ENCODE measurements at regions not wholly inside any gene's neighbourhood (a gene's known extent, or its start where the extent isn't known, plus 50 kb on each side); places are given as distances from the start of the nearest gene placed in this dataset.

- H3F3A ChIP-seq (ENCODE audit: insufficient read depth, low read length): no peaks in the 10 kb centered on the region
- peaks cover 10% of the 10 kb centered on the region for H3K4me1 ChIP-seq (ENCODE audit: insufficient read depth, low read length, severe bottlenecking)
- no peaks in the 10 kb centered on the region for H3K9me2 ChIP-seq (ENCODE audit: low read depth, low read length)
- no peaks in the 10 kb centered on the region for H3K79me2 ChIP-seq (ENCODE audit: insufficient read depth, low read length)
- no peaks in the 10 kb centered on the region for H3K27me3 ChIP-seq (ENCODE audit: insufficient read depth, low read length)
- H3K9ac ChIP-seq (ENCODE audit: low read length): no peak overlapping the region
- no peak overlapping the region for H3K27ac ChIP-seq (ENCODE audit: low read depth, low read length, poor library complexity, severe bottlenecking)
- H3K4me3 ChIP-seq (ENCODE audit: low read depth, low read length, poor library complexity, severe bottlenecking): no peak overlapping the region
- H3K36me3 ChIP-seq (ENCODE audit: insufficient read depth, low read length): no peaks in the 10 kb centered on the region
- H2AFZ ChIP-seq (ENCODE audit: low read length): no peak overlapping the region
- H3K9me3 ChIP-seq (ENCODE audit: low read length): no peaks in the 10 kb centered on the region
- H3K4me2 ChIP-seq (ENCODE audit: low read length): no peak overlapping the region
- no peaks in the 10 kb centered on the region for H4K20me1 ChIP-seq (ENCODE audit: insufficient read depth, low read length)
- TF ChIP-seq CTCF (IDR thresholded peaks at IDR 0.05; ENCODE audit: low read length): no peak
- TF ChIP-seq EZH2 (IDR thresholded peaks at IDR 0.05; ENCODE audit: borderline replicate concordance, low read length): no peak
Observed at GRCh38 chr2:45173513-45173912, 164.3 kb upstream of the SIX2 start.

GRCh38 chr2:45172760-45173392, 163.6 kb upstream of the SIX2 start:
- H4K20me1 ChIP-seq (ENCODE audit: insufficient read depth, low read length): no peaks in the 10 kb centered on the region
- H3K27ac ChIP-seq (ENCODE audit: low read depth, low read length, poor library complexity, severe bottlenecking): no peak overlapping the region
- no peaks in the 10 kb centered on the region for H3K36me3 ChIP-seq (ENCODE audit: insufficient read depth, low read length)
- no peak overlapping the region for H2AFZ ChIP-seq (ENCODE audit: low read length)
- H3K27me3 ChIP-seq (ENCODE audit: insufficient read depth, low read length): no peaks in the 10 kb centered on the region
- H3K9me2 ChIP-seq (ENCODE audit: low read depth, low read length): no peaks in the 10 kb centered on the region
- TF ChIP-seq CTCF (IDR thresholded peaks at IDR 0.05; ENCODE audit: low read length): no peak
- TF ChIP-seq EZH2 (IDR thresholded peaks at IDR 0.05; ENCODE audit: borderline replicate concordance, low read length): no peak
- H3K9me3 ChIP-seq (ENCODE audit: low read length): no peaks in the 10 kb centered on the region
- H3K4me1 ChIP-seq (ENCODE audit: insufficient read depth, low read length, severe bottlenecking): peaks cover 10% of the 10 kb centered on the region
- H3K79me2 ChIP-seq (ENCODE audit: insufficient read depth, low read length): no peaks in the 10 kb centered on the region
- no peak overlapping the region for H3K4me3 ChIP-seq (ENCODE audit: low read depth, low read length, poor library complexity, severe bottlenecking)
- H3K9ac ChIP-seq (ENCODE audit: low read length): no peak overlapping the region
- H3K4me2 ChIP-seq (ENCODE audit: low read length): no peak overlapping the region
- H3F3A ChIP-seq (ENCODE audit: insufficient read depth, low read length): no peaks in the 10 kb centered on the region

- Histone ChIP-seq H3K79me2 (ENCODE audit: insufficient read depth, low read length) (no peaks in the 10 kb centered on the region), H3K4me1 (ENCODE audit: insufficient read depth, low read length, severe bottlenecking) (peaks cover 14% of the 10 kb centered on the region), H3K9me2 (ENCODE audit: low read depth, low read length) (no peaks in the 10 kb centered on the region), H4K20me1 (ENCODE audit: insufficient read depth, low read length) (no peaks in the 10 kb centered on the region), H3K27me3 (ENCODE audit: insufficient read depth, low read length) (no peaks in the 10 kb centered on the region), H3K36me3 (ENCODE audit: insufficient read depth, low read length) (no peaks in the 10 kb centered on the region), H3K27ac (ENCODE audit: low read depth, low read length, poor library complexity, severe bottlenecking) (no peak overlapping the region), H3K4me2 (ENCODE audit: low read length) (no peak overlapping the region), H3K9me3 (ENCODE audit: low read length) (no peaks in the 10 kb centered on the region), H2AFZ (ENCODE audit: low read length) (no peak overlapping the region), H3K4me3 (ENCODE audit: low read depth, low read length, poor library complexity, severe bottlenecking) (no peak overlapping the region), H3K9ac (ENCODE audit: low read length) (no peak overlapping the region), H3F3A (ENCODE audit: insufficient read depth, low read length) (no peaks in the 10 kb centered on the region)
- TF ChIP-seq EZH2 (IDR thresholded peaks at IDR 0.05; ENCODE audit: borderline replicate concordance, low read length): no peak
- no peak for TF ChIP-seq CTCF (IDR thresholded peaks at IDR 0.05; ENCODE audit: low read length)
Observed at GRCh38 chr2:45172142-45172541, 162.9 kb upstream of the SIX2 start.

Data from OCI-LY1 (cell line).